IMR-90 (cell line): ENCODE measurements at regions not wholly inside any gene's neighbourhood (a gene's known extent, or its start where the extent isn't known, plus 50 kb on each side); places are given as distances from the start of the nearest gene placed in this dataset.

Experiments
- BHLHE40 ChIP-seq: fragments of 150-350 bp; IDR thresholded peaks from 2 replicates; pipeline ENCODE4 v1.6.1; 2016; ENCODE audit warnings: mild to moderate bottlenecking, low read depth, low read length
- CEBPB ChIP-seq: IDR thresholded peaks from 2 replicates; pipeline ENCODE4 v1.6.1; 2012; ENCODE audit warnings: low read depth, low read length, improper control_type of control experiment
- CHD1 ChIP-seq: IDR thresholded peaks from 2 replicates; pipeline ENCODE4 v1.6.1; 2012; ENCODE audit warnings: low read depth, low read length, improper control_type of control experiment
- CTCF ChIP-seq: conservative IDR thresholded peaks from 2 replicates; pipeline ENCODE4 v1.5.1; 2012; ENCODE audit warnings: mild to moderate bottlenecking, low read depth, low read length, improper control_type of control experiment
- MAFK ChIP-seq: IDR thresholded peaks from 2 replicates; pipeline ENCODE4 v1.6.1; 2012; ENCODE audit warnings: low read depth, low read length, improper control_type of control experiment
- MXI1 ChIP-seq: IDR thresholded peaks from 2 replicates; pipeline ENCODE4 v1.6.1; 2012; ENCODE audit warnings: low read depth, mild to moderate bottlenecking, low read length, moderate library complexity, borderline replicate concordance
- NFE2L2 ChIP-seq: fragments of 150-350 bp; IDR thresholded peaks from 2 replicates; pipeline ENCODE4 v1.6.1; 2016; ENCODE audit warnings: low read depth, mild to moderate bottlenecking, low read length
- POLR2A ChIP-seq: IDR thresholded peaks from 2 replicates; pipeline ENCODE4 v1.6.1; 2012; ENCODE audit warnings: mild to moderate bottlenecking, low read depth, low read length
- RCOR1 ChIP-seq: IDR thresholded peaks from 2 replicates; pipeline ENCODE4 v1.6.1; 2012; ENCODE audit warnings: mild to moderate bottlenecking, low read length, improper control_type of control experiment; ENCODE audit not compliant: insufficient replicate concordance
- SMC3 ChIP-seq: fragments of 150-350 bp; IDR thresholded peaks from 2 replicates; pipeline ENCODE4 v1.6.1; 2016; ENCODE audit warnings: low read depth, mild to moderate bottlenecking, antibody characterized with exemption, low read length, moderate library complexity

DNA sequence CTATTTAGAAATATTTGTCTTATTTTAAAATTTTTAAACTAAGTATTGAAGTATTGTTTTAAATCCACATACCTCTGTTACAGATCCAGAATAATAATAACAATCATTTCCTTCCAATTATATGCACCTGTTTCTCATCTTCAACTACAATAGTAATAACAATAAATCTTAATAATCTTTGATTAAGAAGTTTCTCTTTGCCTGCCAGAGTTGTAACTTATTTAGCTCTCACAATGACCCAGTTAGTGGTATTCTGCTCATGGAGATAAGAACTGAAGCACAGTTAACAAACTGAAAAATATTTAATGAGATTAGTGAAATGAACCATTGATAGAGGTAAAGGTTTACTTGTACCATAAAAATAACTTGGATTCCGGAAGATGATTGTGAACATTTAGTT is 796.3 kb downstream of the LUZP2 start:
- no peak for TF ChIP-seq CTCF
- no peak for TF ChIP-seq MXI1
- no peak for TF ChIP-seq RCOR1
- no peak for TF ChIP-seq NFE2L2
- TF ChIP-seq CHD1: no peak
- TF ChIP-seq POLR2A: no peak
- no peak for TF ChIP-seq BHLHE40
- no peak for TF ChIP-seq MAFK
- TF ChIP-seq SMC3: no peak
- TF ChIP-seq CEBPB: no peak
